ENCODE measurements at regions not wholly inside any gene's neighbourhood (a gene's known extent, or its start where the extent isn't known, plus 50 kb on each side); places are given as distances from the start of the nearest gene placed in this dataset.

DNA sequence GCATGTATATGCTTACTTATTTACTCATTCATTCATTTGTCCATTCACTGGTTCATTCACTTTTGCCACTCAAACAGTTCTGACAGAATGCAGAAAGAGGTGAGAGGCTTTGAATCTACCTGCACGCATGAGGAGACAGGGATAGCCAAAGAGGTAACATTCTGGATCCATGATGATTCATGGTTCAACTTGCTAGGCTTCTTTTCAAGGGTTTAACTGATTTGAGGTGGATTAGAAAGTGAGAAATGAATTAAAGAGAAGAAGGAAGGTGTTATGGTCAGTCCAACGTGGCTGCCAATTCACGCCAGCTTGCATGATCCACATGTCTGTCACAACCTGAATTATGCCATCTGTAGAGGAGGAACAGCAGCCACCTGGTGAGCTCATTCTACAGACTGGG lies 260.6 kb downstream of the ARRDC4 start:
- Histone ChIP-seq H2AFZ (ENCODE audit: low read depth, low read length) (no peak overlapping the region), H3K4me2 (ENCODE audit: insufficient read depth, low read length) (no peak overlapping the region), H3K4me3 (no peak overlapping the region), H3K9me3 (replicated peaks; ENCODE audit: control insufficient read depth, insufficient read depth, low read depth, low read length) (no peaks in the 10 kb centered on the region), H3K36me3 (ENCODE audit: control insufficient read depth, insufficient read depth, low read length) (no peaks in the 10 kb centered on the region), H3K27me3 (ENCODE audit: control insufficient read depth in 2 of 2, insufficient read depth in 2 of 2, low read length in 2 of 2) (no peaks in the 10 kb centered on the region), H3K4me1 (replicated peaks in 1 of 2; ENCODE audit: control insufficient read depth in 2 of 2, insufficient read depth in 2 of 2, low read length in 2 of 2) (no peaks in the 10 kb centered on the region), H3K79me2 (ENCODE audit: control insufficient read depth, insufficient read depth, low read length) (no peaks in the 10 kb centered on the region), H3K9me1 (ENCODE audit: control insufficient read depth, insufficient read depth, low read length) (no peaks in the 10 kb centered on the region), H4K20me1 (replicated peaks; ENCODE audit: control insufficient read depth, insufficient read depth, low read length) (no peaks in the 10 kb centered on the region), H3K9ac (ENCODE audit: insufficient read depth in 1 of 2, low read depth in 2 of 2, low read length in 2 of 2) (no peak overlapping the region), H3K27ac (ENCODE audit: extremely low read depth, low read depth, low read length) (no peak overlapping the region)
- WGBS (ENCODE audit: insufficient coverage, low coverage, missing lambda C conversion rate): 3% methylated on average over 3 of the region's 3 CpGs
- POLR2A ChIA-PET: no interaction called here
- ATAC-seq (no peak), DNase-seq (ENCODE audit: extremely low read depth in 1 of 4, low spot score in 3 of 4) (no peak), FAIRE-seq (no peak)
- in situ Hi-C loops (cut with MboI) (no loop called here), intact Hi-C loops (cut with micrococcal nuclease) (no loop called here)
- TF ChIP-seq ZNF707 (CRISPR knock-in tag; conservative IDR thresholded peaks at IDR 0.05): no peak
- no peak for TF ChIP-seq MAZ (CRISPR knock-in tag; conservative IDR thresholded peaks at IDR 0.05 in 1 of 2, IDR thresholded peaks at IDR 0.05 in 1 of 2)
- TF ChIP-seq, protein P1, sequence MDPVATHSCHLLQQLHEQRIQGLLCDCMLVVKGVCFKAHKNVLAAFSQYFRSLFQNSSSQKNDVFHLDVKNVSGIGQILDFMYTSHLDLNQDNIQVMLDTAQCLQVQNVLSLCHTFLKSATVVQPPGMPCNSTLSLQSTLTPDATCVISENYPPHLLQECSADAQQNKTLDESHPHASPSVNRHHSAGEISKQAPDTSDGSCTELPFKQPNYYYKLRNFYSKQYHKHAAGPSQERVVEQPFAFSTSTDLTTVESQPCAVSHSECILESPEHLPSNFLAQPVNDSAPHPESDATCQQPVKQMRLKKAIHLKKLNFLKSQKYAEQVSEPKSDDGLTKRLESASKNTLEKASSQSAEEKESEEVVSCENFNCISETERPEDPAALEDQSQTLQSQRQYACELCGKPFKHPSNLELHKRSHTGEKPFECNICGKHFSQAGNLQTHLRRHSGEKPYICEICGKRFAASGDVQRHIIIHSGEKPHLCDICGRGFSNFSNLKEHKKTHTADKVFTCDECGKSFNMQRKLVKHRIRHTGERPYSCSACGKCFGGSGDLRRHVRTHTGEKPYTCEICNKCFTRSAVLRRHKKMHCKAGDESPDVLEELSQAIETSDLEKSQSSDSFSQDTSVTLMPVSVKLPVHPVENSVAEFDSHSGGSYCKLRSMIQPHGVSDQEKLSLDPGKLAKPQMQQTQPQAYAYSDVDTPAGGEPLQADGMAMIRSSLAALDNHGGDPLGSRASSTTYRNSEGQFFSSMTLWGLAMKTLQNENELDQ (CRISPR knock-in tag; IDR thresholded peaks at IDR 0.05; ENCODE audit: borderline replicate concordance): no peak
- TF ChIP-seq ZKSCAN1 (IDR thresholded peaks at IDR 0.05; ENCODE audit: low read depth, low read length): no peak
- no peak for TF ChIP-seq ZNF175 (CRISPR knock-in tag; IDR thresholded peaks at IDR 0.05; ENCODE audit: low read depth)
- TF ChIP-seq ZC3H4 (CRISPR knock-in tag; IDR thresholded peaks at IDR 0.05; ENCODE audit: borderline replicate concordance): no peak
- TF ChIP-seq ZNF197 (CRISPR knock-in tag; IDR thresholded peaks at IDR 0.05; ENCODE audit: low read depth): no peak
- no peak for TF ChIP-seq ZNF75A (CRISPR knock-in tag; IDR thresholded peaks at IDR 0.05)
- TF ChIP-seq KLF10 (CRISPR knock-in tag; IDR thresholded peaks at IDR 0.05): no peak
- no peak for TF ChIP-seq ZNF551 (CRISPR knock-in tag; IDR thresholded peaks at IDR 0.05)
- no peak for TF ChIP-seq EHMT2 (IDR thresholded peaks at IDR 0.05)
- TF ChIP-seq GABPA (tag; conservative IDR thresholded peaks at IDR 0.05; ENCODE audit: low read depth): no peak
- no TSS peak for BruUV-seq (replicated peaks)
- CTCF ChIA-PET (ENCODE audit: low intra/inter-chr PET ratio): no interaction called here
